H9 (cell line): ENCODE measurements at regions not wholly inside any gene's neighbourhood (a gene's known extent, or its start where the extent isn't known, plus 50 kb on each side); places are given as distances from the start of the nearest gene placed in this dataset.

Source experiments
- DNase-seq: peaks from one replicate; pipeline ENCODE4 v3.0.0-alpha.2; 2017
- H2AFZ ChIP-seq: one replicate; pipeline ENCODE4 v1.6.1; 2013; ENCODE audit warnings: mild to moderate bottlenecking, low read length, control low read depth, moderate library complexity
- H2AK5ac ChIP-seq: 2 replicates; pipeline ENCODE4 v1.6.1; 2013; ENCODE audit warnings: low read length, control low read depth, mixed read lengths; ENCODE audit not compliant: insufficient read length
- H2BK120ac ChIP-seq: one replicate; pipeline ENCODE4 v1.6.1; 2013; ENCODE audit warnings: low read depth, mild to moderate bottlenecking, low read length, control low read depth, inconsistent platforms; ENCODE audit not compliant: poor library complexity, severe bottlenecking
- H2BK12ac ChIP-seq: 2 replicates; pipeline ENCODE4 v1.6.1; 2013; ENCODE audit warnings: low read length, control low read depth, mixed read lengths, low read depth; ENCODE audit not compliant: insufficient read length
- H2BK15ac ChIP-seq: 2 replicates; pipeline ENCODE4 v1.6.1; 2013; ENCODE audit warnings: low read depth, low read length, control low read depth
- H2BK20ac ChIP-seq: one replicate; pipeline ENCODE4 v1.6.1; 2013; ENCODE audit warnings: low read depth, mild to moderate bottlenecking, low read length, control low read depth, inconsistent platforms; ENCODE audit not compliant: poor library complexity, severe bottlenecking
- H2BK5ac ChIP-seq: 2 replicates; pipeline ENCODE4 v1.6.1; 2013; ENCODE audit warnings: low read length, control low read depth, mixed read lengths; ENCODE audit not compliant: insufficient read length
- H3K14ac ChIP-seq: 2 replicates; pipeline ENCODE4 v1.6.1; 2013; ENCODE audit warnings: low read length, control low read depth; ENCODE audit not compliant: insufficient read depth
- H3K18ac ChIP-seq: 2 replicates; pipeline ENCODE4 v1.6.1; 2013; ENCODE audit warnings: low read depth, mild to moderate bottlenecking, mixed read lengths, low read length, control low read depth; ENCODE audit not compliant: insufficient read length
- H3K23ac ChIP-seq: 2 replicates; pipeline ENCODE4 v1.6.1; 2013; ENCODE audit warnings: low read length, control low read depth, mixed read lengths, low read depth; ENCODE audit not compliant: insufficient read length
- H3K23me2 ChIP-seq: 2 replicates; pipeline ENCODE4 v1.6.1; 2013; ENCODE audit warnings: low read depth, mild to moderate bottlenecking, mixed read lengths, low read length, control low read depth; ENCODE audit not compliant: insufficient read length, poor library complexity, severe bottlenecking
- H3K27ac ChIP-seq: 2 replicates; pipeline ENCODE4 v1.5.1; 2013; ENCODE audit warnings: low read length, control low read depth, mixed read lengths, low read depth; ENCODE audit not compliant: insufficient read length
- H3K27me3 ChIP-seq: 2 replicates; pipeline ENCODE4 v1.6.1; 2013; ENCODE audit warnings: low read length, control low read depth, inconsistent platforms; ENCODE audit not compliant: insufficient read depth
- H3K4ac ChIP-seq: 2 replicates; pipeline ENCODE4 v1.6.1; 2013; ENCODE audit warnings: low read depth, mild to moderate bottlenecking, control low read depth, inconsistent platforms, low read length, moderate library complexity
- H3K4me1 ChIP-seq: 2 replicates; pipeline ENCODE4 v1.6.1; 2013; ENCODE audit warnings: low read length, control low read depth, inconsistent platforms; ENCODE audit not compliant: insufficient read depth
- H3K4me2 ChIP-seq: 2 replicates; pipeline ENCODE4 v1.6.1; 2013; ENCODE audit warnings: low read length, control low read depth, mixed read lengths; ENCODE audit not compliant: insufficient read length, insufficient read depth
- H3K56ac ChIP-seq: 2 replicates; pipeline ENCODE4 v1.6.1; 2013; ENCODE audit warnings: low read depth, mild to moderate bottlenecking, mixed read lengths, low read length, control low read depth; ENCODE audit not compliant: insufficient read length
- H3K79me1 ChIP-seq: 2 replicates; pipeline ENCODE4 v1.6.1; 2013; ENCODE audit warnings: low read depth, mild to moderate bottlenecking, moderate library complexity, low read length, control low read depth, inconsistent platforms; ENCODE audit not compliant: insufficient read depth, poor library complexity, severe bottlenecking
- H3K79me2 ChIP-seq: 2 replicates; pipeline ENCODE4 v1.6.1; 2013; ENCODE audit warnings: low read length, control low read depth, inconsistent platforms; ENCODE audit not compliant: insufficient read depth
- H3K9ac ChIP-seq: 2 replicates; pipeline ENCODE4 v1.6.1; 2013; ENCODE audit warnings: low read length, control low read depth, mixed read lengths; ENCODE audit not compliant: insufficient read length; ENCODE audit errors: extremely low read depth
- H3K9me3 ChIP-seq: one replicate; pipeline ENCODE4 v1.6.1; 2013; ENCODE audit warnings: low read depth, low read length, inconsistent platforms; ENCODE audit not compliant: control insufficient read depth
- H3T11ph ChIP-seq: one replicate; pipeline ENCODE4 v1.6.1; 2013; ENCODE audit warnings: mild to moderate bottlenecking, low read length, control low read depth, inconsistent platforms
- H4K20me1 ChIP-seq: one replicate; pipeline ENCODE4 v1.6.1; 2013; ENCODE audit not compliant: control insufficient read depth, insufficient read length, insufficient read depth
- H4K5ac ChIP-seq: 2 replicates; pipeline ENCODE4 v1.6.1; 2013; ENCODE audit warnings: low read depth, mild to moderate bottlenecking, mixed read lengths, low read length, control low read depth; ENCODE audit not compliant: insufficient read length
- H4K8ac ChIP-seq: replicated peaks from 2 replicates; pipeline ENCODE4 v1.6.1; 2013; ENCODE audit warnings: low read length, control low read depth, mixed read lengths, low read depth; ENCODE audit not compliant: insufficient read length
- H4K91ac ChIP-seq: 2 replicates; pipeline ENCODE4 v1.6.1; 2013; ENCODE audit warnings: low read depth, mild to moderate bottlenecking, moderate library complexity, mixed read lengths, low read length, control low read depth; ENCODE audit not compliant: insufficient read length
- H3K27ac Mint-ChIP-seq, 3 experiments: 2 replicates in 2 of 3; 3 replicates in 1 of 3; pipeline ENCODE4 v1.8.0; 2020 to 2021; ENCODE audit warnings: mixed read lengths in 3 of 3, mild to moderate bottlenecking in 1 of 3, moderate library complexity in 1 of 3
- H3K27me3 Mint-ChIP-seq: 2 replicates; pipeline ENCODE4 v1.8.0; 2021; ENCODE audit warnings: low read depth, mild to moderate bottlenecking, moderate library complexity, mixed read lengths
- H3K36me3 Mint-ChIP-seq, 3 experiments: 2 replicates in 2 of 3; 3 replicates in 1 of 3; pipeline ENCODE4 v1.8.0; 2020 to 2021; ENCODE audit warnings: low read depth in 3 of 3, mixed read lengths in 3 of 3; ENCODE audit not compliant: insufficient read depth in 1 of 3
- H3K4me1 Mint-ChIP-seq, 2 experiments: 2 replicates each; pipeline ENCODE4 v1.8.0; 2020; ENCODE audit warnings: mixed read lengths in 2 of 2
- H3K4me3 Mint-ChIP-seq, 2 experiments: 2 replicates in 1 of 2; 3 replicates in 1 of 2; pipeline ENCODE4 v1.8.0; 2020 to 2021; ENCODE audit warnings: mild to moderate bottlenecking in 2 of 2, mixed read lengths in 2 of 2, moderate library complexity in 1 of 2
- H3K9me3 Mint-ChIP-seq, 2 experiments: 2 replicates in 1 of 2; 3 replicates in 1 of 2; pipeline ENCODE4 v1.8.0; 2020; ENCODE audit warnings: mild to moderate bottlenecking in 2 of 2, mixed read lengths in 2 of 2, moderate library complexity in 1 of 2
- WGBS: extraction: QIAGEN DNeasy Blood & Tissue Kit; methylation state at CpG from one replicate; pipeline ENCODE4 v1.1.7; 2013; ENCODE audit warnings: missing lambda C conversion rate, low lambda C conversion rate, mixed read lengths; ENCODE audit not compliant: insufficient read length; ENCODE audit errors: extremely low coverage; 5-methylcytosine and 5-hydroxymethylcytosine counted together
- TF ChIP-seq, protein P1 (sequence below): fragments of 200-600 bp; sonication (generic); conservative IDR thresholded peaks from 3 replicates; pipeline ENCODE4 v1.8.0; 2021; ENCODE audit warnings: antibody characterized with exemption, mild to moderate bottlenecking

DNA sequence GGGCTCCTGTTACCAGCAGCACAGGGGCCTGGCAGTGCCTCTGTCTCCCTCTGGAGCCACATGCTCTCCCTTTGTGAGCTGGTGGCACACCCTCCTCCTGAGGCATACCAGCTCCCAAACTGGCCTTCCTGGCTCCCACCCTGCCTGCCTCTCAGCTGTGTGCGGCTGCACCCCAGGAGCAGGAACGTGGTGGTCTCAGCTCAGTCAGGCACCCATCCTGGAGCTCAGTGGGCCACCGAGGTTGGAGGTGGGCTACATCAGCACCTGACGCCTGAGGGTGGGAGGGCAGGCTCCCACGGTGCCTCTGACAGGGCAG lies 85.9 kb upstream of the NKX1-1 start:
- peaks cover 6 to 7% of the 10 kb centered on the region in 2 experiments for H3K9me3 Mint-ChIP-seq
- H3K27me3 Mint-ChIP-seq, result peaks cover 9% of the 10 kb centered on the region
- Histone ChIP-seq H2BK12ac (no peak overlapping the region), H2BK120ac (no peak overlapping the region), H2AK5ac (no peak overlapping the region), H3K27me3 (no peaks in the 10 kb centered on the region), H3K9me3 (no peaks in the 10 kb centered on the region), H4K91ac (no peak overlapping the region), H3K14ac (no peak overlapping the region), H2BK15ac (no peak overlapping the region), H3K23ac (no peak overlapping the region), H3K9ac (no peak overlapping the region), H2BK20ac (no peak overlapping the region), H3K23me2 (no peaks in the 10 kb centered on the region), H3K4me1 (no peaks in the 10 kb centered on the region), H4K20me1 (no peaks in the 10 kb centered on the region), H3K4me2 (no peak overlapping the region), H4K8ac (no peak overlapping the region), H2BK5ac (no peak overlapping the region), H3K79me1 (no peaks in the 10 kb centered on the region), H3K4ac (no peak overlapping the region), H3K18ac (no peak overlapping the region), H2AFZ (no peak overlapping the region), H3T11ph (no peak overlapping the region), H3K79me2 (no peaks in the 10 kb centered on the region), H4K5ac (no peak overlapping the region), H3K27ac (no peak overlapping the region), H3K56ac (no peak overlapping the region)
- TF ChIP-seq, protein P1, sequence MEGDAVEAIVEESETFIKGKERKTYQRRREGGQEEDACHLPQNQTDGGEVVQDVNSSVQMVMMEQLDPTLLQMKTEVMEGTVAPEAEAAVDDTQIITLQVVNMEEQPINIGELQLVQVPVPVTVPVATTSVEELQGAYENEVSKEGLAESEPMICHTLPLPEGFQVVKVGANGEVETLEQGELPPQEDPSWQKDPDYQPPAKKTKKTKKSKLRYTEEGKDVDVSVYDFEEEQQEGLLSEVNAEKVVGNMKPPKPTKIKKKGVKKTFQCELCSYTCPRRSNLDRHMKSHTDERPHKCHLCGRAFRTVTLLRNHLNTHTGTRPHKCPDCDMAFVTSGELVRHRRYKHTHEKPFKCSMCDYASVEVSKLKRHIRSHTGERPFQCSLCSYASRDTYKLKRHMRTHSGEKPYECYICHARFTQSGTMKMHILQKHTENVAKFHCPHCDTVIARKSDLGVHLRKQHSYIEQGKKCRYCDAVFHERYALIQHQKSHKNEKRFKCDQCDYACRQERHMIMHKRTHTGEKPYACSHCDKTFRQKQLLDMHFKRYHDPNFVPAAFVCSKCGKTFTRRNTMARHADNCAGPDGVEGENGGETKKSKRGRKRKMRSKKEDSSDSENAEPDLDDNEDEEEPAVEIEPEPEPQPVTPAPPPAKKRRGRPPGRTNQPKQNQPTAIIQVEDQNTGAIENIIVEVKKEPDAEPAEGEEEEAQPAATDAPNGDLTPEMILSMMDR, result no peak
- H3K27ac Mint-ChIP-seq, result no peak overlapping the region
- peaks cover 0 to 2% (median 0%) of the 10 kb centered on the region in 3 experiments; a peak in 1 of 7 replicates for H3K36me3 Mint-ChIP-seq
- DNase-seq, result no peak
- H3K4me1 Mint-ChIP-seq, result no peaks in the 10 kb centered on the region
- no CpG with 5 or more reads among the region's 5 CpGs for WGBS
- H3K4me3 Mint-ChIP-seq, result no peak overlapping the region
